Parathyroid adenoma (tissue), 2 donors: ENCODE measurements at regions not wholly inside any gene's neighbourhood (a gene's known extent, or its start where the extent isn't known, plus 50 kb on each side); places are given as distances from the start of the nearest gene placed in this dataset.

Source experiments
- H2AFZ ChIP-seq: fragments of 300-600 bp; sonication (generic); one replicate; pipeline ENCODE4 v1.7.0; 2017; ENCODE audit warnings: antibody characterized with exemption, mild to moderate bottlenecking
- H3K27ac ChIP-seq: fragments of 300-600 bp; sonication (generic); one replicate; pipeline ENCODE4 v1.7.0; 2017
- H3K27me3 ChIP-seq: fragments of 300-600 bp; sonication (generic); one replicate; pipeline ENCODE4 v1.7.0; 2017; ENCODE audit warnings: low read length; ENCODE audit not compliant: control insufficient read depth, insufficient read depth
- H3K36me3 ChIP-seq: fragments of 300-600 bp; sonication (generic); one replicate; pipeline ENCODE4 v1.7.0; 2017; ENCODE audit warnings: low read length; ENCODE audit not compliant: control insufficient read depth, insufficient read depth
- H3K4me1 ChIP-seq: fragments of 300-600 bp; sonication (generic); one replicate; pipeline ENCODE4 v1.7.0; 2017; ENCODE audit warnings: control low read depth
- H3K4me2 ChIP-seq: fragments of 300-600 bp; sonication (generic); one replicate; pipeline ENCODE4 v1.7.0; 2017; ENCODE audit warnings: low read length
- H3K4me3 ChIP-seq: fragments of 300-600 bp; sonication (generic); one replicate; pipeline ENCODE4 v1.7.0; 2017; ENCODE audit warnings: low read depth, low read length
- H3K79me2 ChIP-seq: fragments of 300-600 bp; sonication (generic); one replicate; pipeline ENCODE4 v1.7.0; 2017; ENCODE audit warnings: control low read depth
- H3K9ac ChIP-seq: fragments of 300-600 bp; sonication (generic); one replicate; pipeline ENCODE4 v1.7.0; 2017; ENCODE audit warnings: mild to moderate bottlenecking
- H3K9me3 ChIP-seq: fragments of 300-600 bp; sonication (generic); one replicate; pipeline ENCODE4 v1.7.0; 2017; ENCODE audit warnings: low read length; ENCODE audit not compliant: control insufficient read depth
- CTCF ChIP-seq: fragments of 300-600 bp; sonication (generic); IDR thresholded peaks from one replicate; pipeline ENCODE4 v1.7.0; 2017; ENCODE audit warnings: antibody characterized with exemption, mild to moderate bottlenecking
- donor health status: primary hyperparathyroidism.

- H3K4me2 ChIP-seq: no peak overlapping the region
- no peak overlapping the region for H3K27ac ChIP-seq
- no peak for TF ChIP-seq CTCF
- H3K36me3 ChIP-seq: no peaks in the 10 kb centered on the region
- H3K9me3 ChIP-seq: no peaks in the 10 kb centered on the region
- H3K4me3 ChIP-seq: no peak overlapping the region
- no peaks in the 10 kb centered on the region for H3K79me2 ChIP-seq
- H3K27me3 ChIP-seq: no peaks in the 10 kb centered on the region
- H3K4me1 ChIP-seq: no peaks in the 10 kb centered on the region
- no peak overlapping the region for H3K9ac ChIP-seq
- H2AFZ ChIP-seq: no peak overlapping the region
Observed at GRCh38 chr15:87527875-87528274, 728.7 kb downstream of the NTRK3 start.

GRCh38 chr15:87527416-87527815 lies 729.1 kb downstream of the NTRK3 start:
- Histone ChIP-seq H3K4me3 (no peak overlapping the region), H3K79me2 (no peaks in the 10 kb centered on the region), H3K36me3 (no peaks in the 10 kb centered on the region), H3K27me3 (no peaks in the 10 kb centered on the region), H3K4me2 (no peak overlapping the region), H3K9me3 (no peaks in the 10 kb centered on the region), H3K4me1 (no peaks in the 10 kb centered on the region), H2AFZ (no peak overlapping the region), H3K9ac (no peak overlapping the region), H3K27ac (no peak overlapping the region)
- TF ChIP-seq CTCF: no peak

GRCh38 chr15:87523516-87523915 lies 733.0 kb downstream of the NTRK3 start:
- no peak for TF ChIP-seq CTCF

GRCh38 chr15:87522997-87523396 lies 733.5 kb downstream of the NTRK3 start:
- Histone ChIP-seq H2AFZ (no peak overlapping the region), H3K4me1 (no peaks in the 10 kb centered on the region), H3K27ac (no peak overlapping the region), H3K27me3 (no peaks in the 10 kb centered on the region), H3K79me2 (no peaks in the 10 kb centered on the region), H3K9me3 (no peaks in the 10 kb centered on the region), H3K36me3 (no peaks in the 10 kb centered on the region), H3K4me2 (no peak overlapping the region), H3K9ac (no peak overlapping the region), H3K4me3 (no peak overlapping the region)
- no peak for TF ChIP-seq CTCF

More at GRCh38 chr15:87523516-87523915, 733.0 kb downstream of the NTRK3 start:
- Histone ChIP-seq H3K4me2 (no peak overlapping the region), H3K9me3 (no peaks in the 10 kb centered on the region), H3K79me2 (no peaks in the 10 kb centered on the region), H2AFZ (no peak overlapping the region), H3K4me3 (no peak overlapping the region), H3K4me1 (no peaks in the 10 kb centered on the region), H3K27me3 (no peaks in the 10 kb centered on the region), H3K36me3 (no peaks in the 10 kb centered on the region), H3K9ac (no peak overlapping the region), H3K27ac (no peak overlapping the region)

- H3K4me2 ChIP-seq: no peak overlapping the region
- no peak for TF ChIP-seq CTCF
Observed at GRCh38 chr15:87518957-87519356, 737.6 kb downstream of the NTRK3 start.

More at GRCh38 chr15:87518957-87519356, 737.6 kb downstream of the NTRK3 start:
- Histone ChIP-seq H3K4me1 (no peaks in the 10 kb centered on the region), H2AFZ (no peak overlapping the region), H3K79me2 (no peaks in the 10 kb centered on the region), H3K27me3 (no peaks in the 10 kb centered on the region), H3K27ac (no peak overlapping the region), H3K9me3 (no peaks in the 10 kb centered on the region), H3K9ac (no peak overlapping the region), H3K36me3 (no peaks in the 10 kb centered on the region), H3K4me3 (no peak overlapping the region)
